ENCODE measurements at regions not wholly inside any gene's neighbourhood (a gene's known extent, or its start where the extent isn't known, plus 50 kb on each side); places are given as distances from the start of the nearest gene placed in this dataset.
A peak's percentile ranks its signal among the peaks of the same experiment; 100 is the strongest.

GRCh38 chr1:190864013-190864641 lies 386.5 kb upstream of the BRINP3 start:
- H2AFZ ChIP-seq (ENCODE audit: control insufficient read depth, low read length), result peak overlapping the region; percentile 71
- H3K9ac ChIP-seq (ENCODE audit: control insufficient read depth, extremely low read depth, insufficient read depth, low read length), result no peak overlapping the region
- peak overlapping the region; percentile 31 for H3K27ac ChIP-seq (ENCODE audit: control insufficient read depth, insufficient read depth, low read length)
- no peak for TF ChIP-seq CTCF (optimal IDR thresholded peaks at IDR 0.05 in 1 of 3, IDR thresholded peaks at IDR 0.05 in 1 of 3, conservative IDR thresholded peaks at IDR 0.05 in 1 of 3; ENCODE audit: extremely low read depth in 1 of 3, insufficient read depth in 2 of 3, low read length in 3 of 3)
- no peak for TF ChIP-seq EZH2 (IDR thresholded peaks at IDR 0.05; ENCODE audit: low read length)
- FAIRE-seq (peak; percentile 92), DNase-seq (ENCODE audit: low read depth, low spot score) (peak; percentile 84)
- no peaks in the 10 kb centered on the region for H4K20me1 ChIP-seq (ENCODE audit: control insufficient read depth, extremely low read depth, insufficient read depth, low read length)
- no peaks in the 10 kb centered on the region for H3K27me3 ChIP-seq (ENCODE audit: control insufficient read depth, extremely low read depth, insufficient read depth, low read length)
- no peaks in the 10 kb centered on the region for H3K9me1 ChIP-seq (ENCODE audit: control insufficient read depth, extremely low read depth, insufficient read depth, low read length)
- H3K79me2 ChIP-seq (ENCODE audit: control insufficient read depth, insufficient read depth, low read length), result no peaks in the 10 kb centered on the region
- H3K4me2 ChIP-seq (ENCODE audit: control insufficient read depth, extremely low read depth, insufficient read depth, low read depth, low read length), result peak overlapping the region; percentile 56
- peaks cover 15% of the 10 kb centered on the region for H3K4me1 ChIP-seq (ENCODE audit: control insufficient read depth, extremely low read depth, insufficient read depth, low read length)
- dilution Hi-C loops (cut with MboI; ENCODE audit: extremely low pct_ligation_motif_present, low sequenced_read_pairs), result no loop called here
- H3K9me3 ChIP-seq (ENCODE audit: control insufficient read depth, low read depth, low read length), result no peaks in the 10 kb centered on the region
- no peaks in the 10 kb centered on the region for H3K36me3 ChIP-seq (ENCODE audit: control insufficient read depth in 2 of 2, extremely low read depth in 1 of 2, insufficient read depth in 2 of 2, low read length in 2 of 2)
- peak overlapping the region in 1 of 3 experiments; percentile 29 for H3K4me3 ChIP-seq (ENCODE audit: control insufficient read depth in 2 of 3, extremely low read depth in 1 of 3, insufficient read depth in 2 of 3, low read depth in 1 of 3, low read length in 3 of 3)

- no peaks in the 10 kb centered on the region for H3K4me1 ChIP-seq (ENCODE audit: control insufficient read depth, extremely low read depth, insufficient read depth, low read length)
- H3K36me3 ChIP-seq (ENCODE audit: control insufficient read depth in 2 of 2, extremely low read depth in 1 of 2, insufficient read depth in 2 of 2, low read length in 2 of 2), result no peaks in the 10 kb centered on the region
- H3K79me2 ChIP-seq (ENCODE audit: control insufficient read depth, insufficient read depth, low read length), result no peaks in the 10 kb centered on the region
- H3K27ac ChIP-seq (ENCODE audit: control insufficient read depth, insufficient read depth, low read length), result no peak overlapping the region
- DNase-seq (ENCODE audit: low read depth, low spot score), result no peak
- H3K9me1 ChIP-seq (ENCODE audit: control insufficient read depth, extremely low read depth, insufficient read depth, low read length), result no peaks in the 10 kb centered on the region
- FAIRE-seq, result no peak
- H2AFZ ChIP-seq (ENCODE audit: control insufficient read depth, low read length), result no peak overlapping the region
- H3K4me3 ChIP-seq (ENCODE audit: control insufficient read depth in 2 of 3, extremely low read depth in 1 of 3, insufficient read depth in 2 of 3, low read depth in 1 of 3, low read length in 3 of 3), result no peak overlapping the region
- TF ChIP-seq EZH2 (IDR thresholded peaks at IDR 0.05; ENCODE audit: low read length), result no peak
- H3K9ac ChIP-seq (ENCODE audit: control insufficient read depth, extremely low read depth, insufficient read depth, low read length), result no peak overlapping the region
- H3K4me2 ChIP-seq (ENCODE audit: control insufficient read depth, extremely low read depth, insufficient read depth, low read depth, low read length), result no peak overlapping the region
- H3K9me3 ChIP-seq (ENCODE audit: control insufficient read depth, low read depth, low read length), result no peaks in the 10 kb centered on the region
- no peaks in the 10 kb centered on the region for H3K27me3 ChIP-seq (ENCODE audit: control insufficient read depth, extremely low read depth, insufficient read depth, low read length)
- no peaks in the 10 kb centered on the region for H4K20me1 ChIP-seq (ENCODE audit: control insufficient read depth, extremely low read depth, insufficient read depth, low read length)
- dilution Hi-C loops (cut with MboI; ENCODE audit: extremely low pct_ligation_motif_present, low sequenced_read_pairs), result no loop called here
Observed at GRCh38 chr1:190880352-190880751, 402.7 kb upstream of the BRINP3 start.

- FAIRE-seq, result no peak
- dilution Hi-C loops (cut with MboI; ENCODE audit: extremely low pct_ligation_motif_present, low sequenced_read_pairs), result no loop called here
Observed at GRCh38 chr1:190881064-190881463, 403.4 kb upstream of the BRINP3 start.

More at GRCh38 chr1:190881064-190881463, 403.4 kb upstream of the BRINP3 start:
- Histone ChIP-seq H4K20me1 (ENCODE audit: control insufficient read depth, extremely low read depth, insufficient read depth, low read length) (no peaks in the 10 kb centered on the region), H3K9me1 (ENCODE audit: control insufficient read depth, extremely low read depth, insufficient read depth, low read length) (no peaks in the 10 kb centered on the region), H3K27me3 (ENCODE audit: control insufficient read depth, extremely low read depth, insufficient read depth, low read length) (no peaks in the 10 kb centered on the region), H3K9ac (ENCODE audit: control insufficient read depth, extremely low read depth, insufficient read depth, low read length) (no peak overlapping the region), H3K4me2 (ENCODE audit: control insufficient read depth, extremely low read depth, insufficient read depth, low read depth, low read length) (no peak overlapping the region), H3K4me3 (ENCODE audit: control insufficient read depth in 2 of 3, extremely low read depth in 1 of 3, insufficient read depth in 2 of 3, low read depth in 1 of 3, low read length in 3 of 3) (no peak overlapping the region), H3K9me3 (ENCODE audit: control insufficient read depth, low read depth, low read length) (no peaks in the 10 kb centered on the region), H3K79me2 (ENCODE audit: control insufficient read depth, insufficient read depth, low read length) (no peaks in the 10 kb centered on the region), H3K36me3 (ENCODE audit: control insufficient read depth in 2 of 2, extremely low read depth in 1 of 2, insufficient read depth in 2 of 2, low read length in 2 of 2) (no peaks in the 10 kb centered on the region), H3K27ac (ENCODE audit: control insufficient read depth, insufficient read depth, low read length) (no peak overlapping the region), H2AFZ (ENCODE audit: control insufficient read depth, low read length) (no peak overlapping the region), H3K4me1 (ENCODE audit: control insufficient read depth, extremely low read depth, insufficient read depth, low read length) (no peaks in the 10 kb centered on the region)
- no peak for DNase-seq (ENCODE audit: low read depth, low spot score)
- TF ChIP-seq CTCF (optimal IDR thresholded peaks at IDR 0.05 in 1 of 3, IDR thresholded peaks at IDR 0.05 in 1 of 3, conservative IDR thresholded peaks at IDR 0.05 in 1 of 3; ENCODE audit: extremely low read depth in 1 of 3, insufficient read depth in 2 of 3, low read length in 3 of 3) (no peak), EZH2 (IDR thresholded peaks at IDR 0.05; ENCODE audit: low read length) (no peak)

Data from keratinocyte (primary cell).